Endodermal cell (in vitro differentiated cells): ENCODE measurements at regions not wholly inside any gene's neighbourhood (a gene's known extent, or its start where the extent isn't known, plus 50 kb on each side); places are given as distances from the start of the nearest gene placed in this dataset.

Experiments
- DNase-seq: peaks from one replicate; pipeline ENCODE4 v3.0.0-alpha.2; 2017
- H3K27ac ChIP-seq: 2 replicates; pipeline ENCODE4 v1.5.1; 2013; ENCODE audit warnings: mild to moderate bottlenecking, low read depth, low read length, moderate library complexity
- H3K27me3 ChIP-seq: 2 replicates; pipeline ENCODE4 v1.6.1; 2013; ENCODE audit warnings: mild to moderate bottlenecking, low read length, moderate library complexity; ENCODE audit not compliant: insufficient read depth, control insufficient read depth, poor library complexity, severe bottlenecking
- H3K36me3 ChIP-seq: 2 replicates; pipeline ENCODE4 v1.7.0; 2013; ENCODE audit warnings: mild to moderate bottlenecking, low read length, moderate library complexity; ENCODE audit not compliant: control insufficient read depth, insufficient read depth
- H3K4me1 ChIP-seq: one replicate; pipeline ENCODE4 v1.7.0; 2013; ENCODE audit warnings: low read length; ENCODE audit not compliant: control insufficient read depth, insufficient read depth
- H3K4me3 ChIP-seq: 2 replicates; pipeline ENCODE4 v1.5.1; 2013; ENCODE audit warnings: mild to moderate bottlenecking, low read length, moderate library complexity
- H3K9ac ChIP-seq: 2 replicates; pipeline ENCODE4 v1.6.1; 2013; ENCODE audit warnings: mild to moderate bottlenecking, low read length, moderate library complexity; ENCODE audit not compliant: poor library complexity, severe bottlenecking; ENCODE audit errors: extremely low read depth
- H3K9me3 ChIP-seq: 2 replicates; pipeline ENCODE4 v1.6.1; 2013; ENCODE audit warnings: mild to moderate bottlenecking, low read length, moderate library complexity; ENCODE audit not compliant: control insufficient read depth
- H3K27ac Mint-ChIP-seq: 2 replicates; pipeline ENCODE4 v1.8.0; 2020; ENCODE audit warnings: mixed read lengths
- H3K27me3 Mint-ChIP-seq: 2 replicates; pipeline ENCODE4 v1.8.0; 2021; ENCODE audit warnings: mild to moderate bottlenecking, mixed read lengths; ENCODE audit not compliant: insufficient read depth
- H3K36me3 Mint-ChIP-seq: 2 replicates; pipeline ENCODE4 v1.8.0; 2020; ENCODE audit warnings: low read depth, mixed read lengths
- H3K4me1 Mint-ChIP-seq: 2 replicates; pipeline ENCODE4 v1.8.0; 2020; ENCODE audit warnings: mixed read lengths
- H3K4me3 Mint-ChIP-seq: 2 replicates; pipeline ENCODE4 v1.8.0; 2020; ENCODE audit warnings: mild to moderate bottlenecking, moderate library complexity, mixed read lengths
- H3K9me3 Mint-ChIP-seq: 2 replicates; pipeline ENCODE4 v1.8.0; 2020; ENCODE audit warnings: mild to moderate bottlenecking, mixed read lengths
- WGBS, 2 experiments: methylation state at CpG; one replicate each; pipeline versions ENCODE4 v1.1.5 to v1.1.7; 2013; ENCODE audit warnings: missing lambda C conversion rate in 2 of 2, mixed read lengths in 1 of 2; ENCODE audit not compliant: insufficient coverage in 1 of 2, insufficient read length in 1 of 2; 5-methylcytosine and 5-hydroxymethylcytosine counted together
- TF ChIP-seq, protein P1 (sequence below): fragments of 200-600 bp; sonication (generic); conservative IDR thresholded peaks from 2 replicates; pipeline ENCODE4 v1.5.0; 2021; ENCODE audit warnings: antibody characterized with exemption, mild to moderate bottlenecking

DNA sequence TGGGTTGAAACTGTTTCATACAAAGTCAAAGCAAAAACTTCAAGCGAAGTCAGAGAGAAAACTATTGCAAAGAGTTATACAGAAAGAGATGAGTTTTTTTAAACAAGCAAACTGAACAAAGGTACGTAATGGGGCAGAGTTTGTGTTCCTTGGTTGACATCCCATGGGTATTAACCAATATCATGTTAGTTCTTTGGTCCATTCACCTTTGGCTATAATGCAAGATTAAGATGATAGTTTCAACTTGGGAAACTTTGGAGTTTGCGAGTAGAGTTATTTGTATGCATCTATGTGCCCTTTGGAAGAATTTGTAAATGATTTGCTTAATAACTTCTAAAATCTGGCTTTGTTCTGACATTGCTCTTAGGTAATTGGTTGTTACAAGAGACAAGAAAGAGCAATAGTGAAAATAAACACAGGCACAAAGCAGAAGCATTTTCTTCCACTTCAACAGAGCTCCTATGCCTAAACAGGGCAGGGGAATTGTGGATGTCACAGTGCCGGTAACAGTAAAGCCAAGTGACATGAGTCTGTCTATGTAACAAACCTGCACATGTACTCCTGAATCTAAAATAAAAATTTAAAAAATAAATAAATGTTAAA is 936.1 kb downstream of the SUCLG1 start:
- Mint-ChIP-seq H3K4me3 (no peak overlapping the region), H3K9me3 (peaks cover 4% of the 10 kb centered on the region), H3K27ac (no peak overlapping the region), H3K27me3 (no peaks in the 10 kb centered on the region), H3K36me3 (peaks cover 3% of the 10 kb centered on the region), H3K4me1 (peaks cover 6% of the 10 kb centered on the region)
- Histone ChIP-seq H3K36me3 (no peaks in the 10 kb centered on the region), H3K9ac (no peak overlapping the region), H3K27ac (no peak overlapping the region), H3K4me3 (no peak overlapping the region), H3K4me1 (peaks cover 4% of the 10 kb centered on the region), H3K9me3 (no peaks in the 10 kb centered on the region), H3K27me3 (no peaks in the 10 kb centered on the region)
- DNase-seq = no peak
- TF ChIP-seq, protein P1, sequence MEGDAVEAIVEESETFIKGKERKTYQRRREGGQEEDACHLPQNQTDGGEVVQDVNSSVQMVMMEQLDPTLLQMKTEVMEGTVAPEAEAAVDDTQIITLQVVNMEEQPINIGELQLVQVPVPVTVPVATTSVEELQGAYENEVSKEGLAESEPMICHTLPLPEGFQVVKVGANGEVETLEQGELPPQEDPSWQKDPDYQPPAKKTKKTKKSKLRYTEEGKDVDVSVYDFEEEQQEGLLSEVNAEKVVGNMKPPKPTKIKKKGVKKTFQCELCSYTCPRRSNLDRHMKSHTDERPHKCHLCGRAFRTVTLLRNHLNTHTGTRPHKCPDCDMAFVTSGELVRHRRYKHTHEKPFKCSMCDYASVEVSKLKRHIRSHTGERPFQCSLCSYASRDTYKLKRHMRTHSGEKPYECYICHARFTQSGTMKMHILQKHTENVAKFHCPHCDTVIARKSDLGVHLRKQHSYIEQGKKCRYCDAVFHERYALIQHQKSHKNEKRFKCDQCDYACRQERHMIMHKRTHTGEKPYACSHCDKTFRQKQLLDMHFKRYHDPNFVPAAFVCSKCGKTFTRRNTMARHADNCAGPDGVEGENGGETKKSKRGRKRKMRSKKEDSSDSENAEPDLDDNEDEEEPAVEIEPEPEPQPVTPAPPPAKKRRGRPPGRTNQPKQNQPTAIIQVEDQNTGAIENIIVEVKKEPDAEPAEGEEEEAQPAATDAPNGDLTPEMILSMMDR = no peak
- WGBS, 2 experiments = 91 to 92% methylated on average over 3 to 4 of the region's 4 CpGs

DNA sequence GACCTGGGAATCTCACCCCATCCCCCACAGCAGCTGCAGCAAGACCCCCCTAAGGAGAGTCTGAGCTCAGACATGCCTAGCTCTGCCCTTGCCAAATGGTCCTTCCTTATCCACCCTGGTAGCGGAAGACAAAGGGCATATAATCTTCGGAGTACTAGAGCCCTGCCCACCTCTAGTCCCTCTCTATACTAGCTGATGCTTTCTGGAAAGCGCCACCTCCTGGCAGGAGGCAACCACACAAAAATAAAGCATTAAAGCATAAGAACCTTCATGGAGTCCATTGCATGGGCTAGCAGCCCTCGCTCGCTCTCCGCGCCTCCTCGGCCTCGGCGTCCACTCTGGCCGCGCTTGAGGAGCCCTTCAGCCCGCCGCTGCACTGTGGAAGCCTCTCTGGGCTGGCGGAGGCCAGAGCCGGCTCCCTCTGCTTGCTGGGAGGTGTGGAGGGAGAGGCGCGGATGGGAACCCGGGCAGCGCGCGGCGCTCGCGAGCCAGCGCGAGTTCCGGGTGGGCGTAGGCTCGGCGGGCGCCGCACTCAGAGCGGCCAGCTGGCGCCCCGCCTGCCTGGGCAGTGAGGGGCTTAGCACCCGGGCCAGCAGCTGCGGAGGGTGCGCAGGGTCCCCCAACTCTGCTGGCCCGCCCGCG is 941.2 kb downstream of the SUCLG1 start:
- Histone ChIP-seq H3K4me1 (peaks cover 4% of the 10 kb centered on the region), H3K4me3 (no peak overlapping the region), H3K36me3 (no peaks in the 10 kb centered on the region), H3K9me3 (no peaks in the 10 kb centered on the region), H3K27ac (no peak overlapping the region), H3K9ac (no peak overlapping the region), H3K27me3 (no peaks in the 10 kb centered on the region)
- Mint-ChIP-seq H3K27me3 (no peaks in the 10 kb centered on the region), H3K4me1 (peaks cover 6% of the 10 kb centered on the region), H3K27ac (no peak overlapping the region), H3K36me3 (peaks cover 3% of the 10 kb centered on the region), H3K9me3 (peaks cover 17% of the 10 kb centered on the region), H3K4me3 (no peak overlapping the region)
- TF ChIP-seq, protein P1 = peak; percentile 23
- peak; percentile 46 for DNase-seq
- 96% methylated on average over 42 of the region's 42 CpGs; no CpG with 5 or more reads in 1 of the 2 experiments for WGBS, 2 experiments

DNA sequence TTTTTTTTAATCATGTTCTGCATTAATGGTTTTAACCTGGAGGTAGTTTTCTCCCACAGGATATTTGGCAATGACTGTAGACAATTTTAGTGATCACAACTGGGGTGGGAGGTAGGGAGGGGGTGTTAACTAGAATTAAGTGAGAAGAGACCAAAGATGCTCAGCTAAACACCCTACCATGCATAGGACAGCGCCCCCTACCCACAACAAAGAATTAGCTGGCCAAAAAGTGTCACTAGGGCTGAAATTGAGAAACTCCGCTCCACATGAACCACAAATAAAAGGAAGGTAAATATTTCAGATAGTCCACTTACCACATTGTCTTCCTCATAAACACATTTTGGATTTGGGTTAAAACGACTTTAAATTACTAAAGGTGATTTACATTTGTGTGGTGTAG is 942.6 kb downstream of the SUCLG1 start:
- Histone ChIP-seq H3K9me3 (no peaks in the 10 kb centered on the region), H3K27ac (no peak overlapping the region), H3K36me3 (no peaks in the 10 kb centered on the region), H3K27me3 (no peaks in the 10 kb centered on the region), H3K9ac (no peak overlapping the region), H3K4me1 (peaks cover 4% of the 10 kb centered on the region), H3K4me3 (no peak overlapping the region)
- peak; percentile 61 for DNase-seq
- Mint-ChIP-seq H3K27me3 (no peaks in the 10 kb centered on the region), H3K4me1 (peaks cover 6% of the 10 kb centered on the region), H3K27ac (no peak overlapping the region), H3K9me3 (peaks cover 17% of the 10 kb centered on the region), H3K4me3 (no peak overlapping the region), H3K36me3 (peaks cover 3% of the 10 kb centered on the region)
- TF ChIP-seq, protein P1 = peak; percentile 70
- 56% methylated on average over 3 of the region's 3 CpGs; no CpG with 5 or more reads in 1 of the 2 experiments for WGBS, 2 experiments
